GM21390 (cell line): ENCODE measurements at regions not wholly inside any gene's neighbourhood (a gene's known extent, or its start where the extent isn't known, plus 50 kb on each side); places are given as distances from the start of the nearest gene placed in this dataset.
"Not testable (repeated sequence)": the region's sequence is repeated elsewhere in the genome, so short reads cannot be mapped to it uniquely, and the experiment has no call there.

Experiments
- ATAC-seq: cut with Tn5 transposase; IDR thresholded peaks from one replicate; pipeline ENCODE4 v1.9.1; 2021; ENCODE audit not compliant: unreplicated experiment

DNA sequence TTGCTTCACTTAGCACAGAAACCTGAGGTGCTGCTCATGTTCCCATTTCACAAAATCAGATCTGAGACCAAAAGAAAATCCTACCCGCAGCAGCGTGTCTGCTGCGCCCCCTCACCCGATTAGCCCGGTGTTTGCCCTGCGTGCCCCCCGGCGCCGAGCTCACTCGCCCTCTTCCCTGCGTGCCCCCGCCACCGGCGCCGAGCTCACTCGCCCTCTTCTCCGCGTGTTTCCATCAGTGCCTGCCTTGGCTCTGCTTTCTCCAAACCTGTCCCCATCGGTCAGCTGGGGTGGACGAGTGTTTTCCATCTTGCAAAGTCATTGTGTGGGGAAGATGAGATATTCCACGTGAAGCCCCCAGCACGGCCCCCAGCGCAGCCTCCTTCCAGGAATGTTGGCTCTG lies 225.3 kb upstream of the PITRM1 start:
- no peak for ATAC-seq

DNA sequence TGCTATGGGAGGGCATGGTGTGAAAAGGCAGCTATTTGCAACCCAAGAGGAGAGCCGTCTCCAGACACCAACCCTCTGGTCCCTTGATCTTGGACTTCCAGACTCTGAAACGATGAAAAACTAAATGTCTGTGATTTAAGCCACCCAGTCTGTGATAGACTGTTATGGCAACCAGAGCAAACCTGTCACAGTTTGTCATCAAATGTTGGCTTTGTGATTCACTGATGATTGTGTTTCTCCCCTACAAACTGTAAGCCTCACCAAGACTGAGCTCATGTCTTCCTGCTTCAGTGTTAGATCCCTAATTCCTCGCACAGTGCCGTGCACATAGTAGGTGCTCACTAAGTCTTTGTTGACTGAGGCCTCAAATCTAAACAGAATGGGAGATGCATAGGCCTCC lies 224.6 kb upstream of the PITRM1 start:
- ATAC-seq = no peak

DNA sequence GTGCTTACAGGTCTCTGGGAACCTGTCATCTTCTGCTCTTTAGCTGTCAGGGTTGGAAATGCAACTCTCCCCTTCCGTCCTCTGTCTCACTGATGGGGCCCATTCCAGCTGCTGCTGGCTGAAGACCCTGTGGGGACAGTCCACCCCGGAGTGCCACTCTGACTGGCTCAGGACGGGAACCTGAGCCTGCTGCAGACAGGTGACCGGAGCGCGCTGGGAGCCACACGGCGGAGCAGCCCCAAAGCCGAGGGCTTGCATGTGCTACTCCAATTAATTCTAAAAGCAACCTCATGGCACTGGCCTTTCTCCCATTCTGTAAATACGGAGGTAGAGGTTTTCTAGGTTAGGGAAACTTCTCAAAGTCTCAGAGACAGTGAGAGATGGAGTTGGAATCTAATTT lies 223.5 kb upstream of the PITRM1 start:
- ATAC-seq = no peak

DNA sequence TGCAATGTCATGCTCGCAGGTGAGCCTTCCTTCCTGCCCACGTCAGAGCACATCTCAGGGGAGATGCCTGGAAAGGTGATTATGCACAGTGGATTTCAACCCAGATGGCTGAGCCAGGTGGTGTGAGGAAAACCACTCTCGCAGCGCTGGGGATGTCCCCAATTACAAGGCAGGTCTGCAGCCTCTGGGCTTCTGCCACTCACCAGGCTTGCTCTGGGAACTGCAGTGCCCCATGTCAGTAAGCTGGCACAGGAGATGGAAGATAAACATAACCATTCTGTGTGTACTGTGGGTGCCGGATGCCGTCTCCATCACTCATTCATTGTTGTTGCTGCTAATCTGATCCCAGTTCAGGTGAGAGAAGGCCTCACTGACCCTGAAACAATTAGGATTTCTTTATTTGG lies 222.9 kb upstream of the PITRM1 start:
- no peak for ATAC-seq

DNA sequence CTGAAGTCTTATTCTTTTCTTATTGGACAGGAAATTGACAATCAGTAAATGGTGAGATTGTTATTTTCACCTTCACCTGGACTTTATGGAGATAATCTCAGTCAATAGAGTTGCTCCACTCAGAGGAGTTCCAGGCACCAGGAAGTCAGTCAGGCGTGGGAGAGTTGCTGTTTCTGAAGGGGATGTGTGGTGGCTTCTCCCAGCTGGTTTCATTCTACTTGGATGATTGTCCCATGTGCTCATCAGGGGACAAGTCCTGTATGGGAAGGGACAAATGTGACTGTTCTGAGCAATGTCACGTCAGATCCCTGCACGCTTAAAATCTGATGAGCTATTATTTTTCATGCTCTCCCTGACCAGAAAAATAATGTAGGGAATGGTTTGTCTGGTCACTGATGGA lies 222.5 kb upstream of the PITRM1 start:
- ATAC-seq = no peak

DNA sequence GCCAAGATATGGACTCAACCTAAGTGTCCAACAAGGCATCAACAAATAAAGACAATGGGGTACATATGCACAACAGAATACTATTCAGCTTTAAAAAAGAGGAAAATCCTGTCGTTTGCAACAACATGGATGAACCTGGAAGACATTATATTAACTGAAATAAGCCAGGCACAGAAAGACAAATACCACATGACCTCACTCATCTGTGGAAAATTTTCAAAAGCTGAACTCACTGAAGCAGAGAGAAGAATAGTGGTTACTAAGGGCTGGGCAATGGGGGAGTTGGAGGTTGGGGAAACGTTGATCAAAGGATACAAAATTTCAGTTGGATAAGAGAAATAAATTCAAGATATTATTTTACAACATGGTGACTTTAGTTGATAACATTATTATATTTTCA lies 221.4 kb upstream of the PITRM1 start:
- no peak for ATAC-seq

DNA sequence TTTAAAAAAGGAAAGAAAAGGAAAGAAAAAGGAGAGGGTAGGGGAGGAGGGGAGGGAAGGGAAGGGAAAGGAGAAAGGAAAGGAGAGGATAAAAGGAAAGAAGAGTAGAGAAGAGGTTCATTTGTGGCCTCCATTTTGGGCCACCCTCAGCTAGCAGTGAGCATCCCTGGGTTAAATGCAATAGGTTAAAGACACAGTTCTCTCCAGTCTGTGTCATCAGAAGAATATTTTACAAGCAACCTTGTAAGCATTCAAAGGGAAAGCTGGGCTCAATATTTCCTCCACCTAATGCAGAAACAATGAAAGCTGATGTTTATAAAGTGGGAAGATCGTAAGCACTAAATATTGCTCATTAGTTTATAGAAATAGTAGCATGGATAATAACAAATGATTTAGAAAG lies 219.1 kb upstream of the PITRM1 start:
- ATAC-seq = no peak

DNA sequence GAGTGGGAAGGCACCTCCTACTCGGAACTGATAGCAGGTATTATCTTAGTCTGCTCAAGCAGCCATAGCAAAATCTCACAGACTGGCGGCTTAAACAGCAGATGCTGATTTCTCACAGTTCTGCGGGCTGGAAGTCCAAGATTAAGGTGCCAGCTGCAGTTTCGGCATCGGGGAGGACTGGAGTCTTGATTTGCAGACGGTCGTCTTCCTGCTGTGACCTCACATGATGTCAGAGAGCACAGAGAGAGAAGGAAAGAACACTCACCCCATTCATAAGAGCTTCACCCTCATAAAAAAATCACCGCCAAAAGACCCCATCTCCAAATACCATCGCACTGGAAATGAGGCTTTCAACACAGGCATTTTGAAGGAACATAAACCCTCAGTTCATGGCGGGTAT lies 216.5 kb upstream of the PITRM1 start:
- ATAC-seq = no peak

DNA sequence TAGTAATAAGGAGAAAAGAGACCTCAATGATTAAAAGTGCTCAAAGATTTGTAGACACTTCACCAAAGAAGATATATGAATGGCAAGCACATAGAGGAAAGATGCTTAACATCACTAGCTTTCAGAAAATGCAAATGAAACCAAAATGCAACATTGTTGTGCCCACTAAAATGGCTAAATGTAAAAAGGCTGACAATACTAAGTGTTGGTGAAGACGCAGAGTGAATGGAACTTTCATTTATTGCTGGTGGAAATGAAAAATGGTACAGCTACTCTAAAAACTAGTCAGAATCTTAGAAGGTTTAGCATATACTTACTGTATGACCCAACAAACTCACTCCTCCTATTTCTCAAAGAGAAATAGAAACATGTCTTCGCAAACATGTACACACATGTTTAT lies 212.9 kb upstream of the PITRM1 start:
- no peak for ATAC-seq

DNA sequence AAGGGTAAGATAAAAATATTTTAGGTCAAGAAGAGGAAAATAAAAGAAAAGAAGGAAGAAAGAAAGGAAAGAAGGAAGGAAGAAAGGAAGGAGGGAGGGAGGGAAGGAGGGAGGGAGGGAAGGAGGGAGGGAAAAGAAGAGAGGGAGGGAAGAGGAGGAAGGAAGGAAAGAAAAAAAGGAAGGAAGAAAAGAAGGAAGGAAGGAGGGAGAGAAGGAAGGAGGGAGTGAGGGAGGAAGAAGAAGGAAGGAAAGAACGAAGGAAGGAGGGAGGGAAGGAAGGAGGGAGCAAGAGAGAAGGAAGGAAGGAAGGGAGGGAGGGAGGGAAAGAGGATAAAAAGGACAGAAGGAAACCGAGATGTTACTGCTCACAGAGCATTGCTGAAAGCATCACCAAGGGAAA lies 209.5 kb upstream of the PITRM1 start:
- no peak for ATAC-seq

DNA sequence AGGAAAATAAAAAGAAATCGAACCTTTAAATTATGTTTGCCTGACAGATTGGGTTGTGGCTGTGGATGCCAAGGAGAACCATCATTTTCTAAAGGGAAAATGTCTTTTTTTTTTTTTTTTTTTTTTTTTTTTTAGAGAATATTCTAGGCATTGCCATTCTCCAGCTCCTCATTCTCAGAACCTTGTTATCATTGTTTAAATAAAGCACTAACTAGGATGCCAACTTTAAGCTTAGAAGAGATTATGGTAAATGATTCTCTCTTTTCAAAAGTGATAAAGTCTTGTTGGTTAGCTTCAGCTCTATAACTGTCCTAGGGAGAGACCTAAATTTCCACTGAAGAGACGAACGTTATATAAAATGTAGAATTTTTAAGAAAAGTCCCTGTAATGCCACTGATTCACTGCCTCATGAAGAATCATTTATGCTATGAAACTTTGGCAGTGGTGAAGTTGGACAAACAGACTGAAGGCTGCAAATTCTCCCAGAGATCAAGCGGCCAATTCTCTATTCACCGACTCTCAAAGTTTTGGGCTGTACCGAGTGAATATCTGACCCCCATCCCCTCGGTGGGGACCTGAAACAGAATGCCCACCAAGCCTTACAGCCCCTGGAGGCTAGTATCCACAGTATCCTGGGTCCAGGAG lies 207.9 kb upstream of the PITRM1 start:
- ATAC-seq = no peak

DNA sequence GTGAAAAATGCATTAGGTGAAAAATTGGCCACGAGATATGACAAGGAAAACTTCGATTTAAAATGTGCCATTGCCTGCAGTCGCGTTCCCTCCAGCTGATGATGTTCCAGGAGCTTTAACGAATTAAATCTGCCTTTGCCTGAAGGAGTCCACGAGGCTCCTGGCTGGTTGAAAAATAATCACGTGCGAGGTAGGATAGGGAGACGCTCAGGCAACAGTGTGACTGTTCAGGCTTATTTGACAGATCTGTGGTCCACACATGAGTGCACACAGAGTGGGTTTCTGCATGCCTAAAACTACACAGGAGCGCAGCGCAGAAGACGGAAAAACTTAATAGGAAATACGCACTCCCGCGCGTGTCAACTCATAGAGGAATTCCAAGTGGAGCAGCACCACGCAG lies 204.0 kb upstream of the PITRM1 start:
- ATAC-seq = no peak

DNA sequence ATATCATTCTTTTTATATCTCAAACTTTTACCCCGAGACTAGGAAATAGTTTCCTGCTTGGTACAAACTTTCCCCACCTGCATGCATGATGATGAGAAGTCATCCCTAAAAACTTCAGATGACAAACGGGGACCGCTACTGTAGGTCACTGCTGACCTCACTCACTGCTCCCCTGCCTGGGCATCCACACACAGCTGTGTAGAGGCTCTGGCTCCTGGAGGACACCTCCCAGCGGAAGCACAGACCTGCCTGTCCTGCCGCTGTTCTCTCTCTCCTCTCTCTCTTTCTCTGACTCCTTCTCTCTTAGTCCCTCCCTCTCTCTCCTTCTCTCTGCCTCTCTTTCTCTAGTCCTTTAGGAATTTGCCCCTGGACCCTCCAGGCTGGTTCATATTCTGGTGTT lies 202.9 kb upstream of the PITRM1 start:
- ATAC-seq = no peak

DNA sequence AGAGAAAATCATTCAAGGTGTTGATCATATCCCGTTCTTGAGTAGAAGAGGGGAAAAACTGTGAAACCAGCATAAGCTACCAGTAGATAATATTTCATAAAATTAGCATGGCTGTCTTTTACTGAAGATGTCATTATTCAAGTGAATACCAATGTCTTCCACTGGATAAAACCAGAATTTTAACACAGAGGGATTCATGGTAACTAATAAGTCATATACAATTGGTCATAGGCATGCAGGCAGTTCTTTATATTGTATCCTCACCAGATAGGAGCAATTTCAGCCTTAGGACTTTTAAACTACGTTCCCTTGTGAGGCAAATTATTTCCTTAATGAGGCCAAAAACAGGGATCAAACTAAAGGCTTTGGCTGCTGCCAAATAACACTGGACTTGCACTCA lies 202.3 kb upstream of the PITRM1 start:
- no peak for ATAC-seq

DNA sequence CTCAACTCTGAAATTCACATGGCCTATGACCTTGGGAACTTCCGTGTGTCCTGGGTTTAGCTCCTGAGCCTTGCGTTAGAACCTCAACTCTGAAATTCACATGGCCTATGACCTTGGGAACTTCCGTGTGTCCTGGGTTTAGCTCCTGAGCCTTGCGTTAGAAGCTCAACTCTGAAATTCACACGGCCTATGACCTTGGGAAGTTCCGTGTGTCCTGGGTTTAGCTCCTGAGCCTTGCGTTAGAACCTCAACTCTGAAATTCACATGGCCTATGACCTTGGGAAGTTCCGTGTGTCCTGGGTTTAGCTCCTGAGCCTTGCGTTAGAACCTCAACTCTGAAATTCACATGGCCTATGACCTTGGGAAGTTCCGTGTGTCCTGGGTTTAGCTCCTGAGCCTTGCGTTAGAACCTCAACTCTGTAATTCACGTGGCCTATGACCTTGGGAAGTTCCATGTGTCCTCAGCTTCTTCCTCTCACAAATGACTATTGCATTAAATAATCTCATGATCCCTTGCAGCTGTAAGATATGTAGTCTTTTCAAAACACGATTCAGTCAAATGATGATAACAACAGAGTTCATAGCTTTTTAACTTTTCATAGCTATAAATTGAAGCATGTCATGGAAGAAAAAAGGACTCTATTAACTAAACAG lies 200.9 kb upstream of the PITRM1 start:
- not testable (repeated sequence) for ATAC-seq

DNA sequence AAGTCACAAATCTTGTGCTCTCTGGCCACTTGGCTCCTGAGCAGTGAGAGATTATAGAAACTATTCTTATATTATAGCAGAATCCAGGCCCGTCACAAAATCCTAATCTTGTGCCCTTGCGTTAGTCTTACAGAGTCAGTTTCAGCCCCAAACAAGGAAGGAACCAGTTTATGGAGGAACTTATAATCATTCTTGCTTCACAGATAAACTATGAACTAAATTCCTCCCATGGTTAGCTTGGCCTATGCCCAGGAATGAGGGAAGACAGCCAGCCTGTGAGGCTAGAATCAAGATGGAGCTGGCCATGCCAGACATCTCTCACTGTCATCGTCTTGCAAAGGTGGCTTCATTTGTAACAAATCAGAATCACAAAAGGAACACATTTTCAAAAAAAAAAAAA lies 199.7 kb upstream of the PITRM1 start:
- ATAC-seq = no peak

DNA sequence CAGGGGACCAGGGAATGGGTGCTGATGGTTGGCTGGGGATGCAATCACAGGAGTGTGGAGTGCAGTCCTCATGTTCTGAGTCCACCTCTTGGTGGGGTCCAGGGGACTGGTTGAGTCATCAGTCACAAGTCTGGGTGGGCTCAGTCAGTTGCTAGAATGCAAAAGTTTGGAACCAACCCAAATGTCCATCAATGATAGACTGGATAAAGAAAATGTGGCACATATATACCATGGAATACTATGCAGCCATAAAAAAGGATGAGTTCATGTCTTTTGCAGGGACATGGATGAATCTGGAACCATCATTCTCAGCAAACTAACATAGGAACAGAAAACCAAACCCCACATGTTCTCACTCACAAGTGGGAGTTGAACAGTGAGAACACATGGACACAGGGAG lies 199.0 kb upstream of the PITRM1 start:
- ATAC-seq = not testable (repeated sequence)

DNA sequence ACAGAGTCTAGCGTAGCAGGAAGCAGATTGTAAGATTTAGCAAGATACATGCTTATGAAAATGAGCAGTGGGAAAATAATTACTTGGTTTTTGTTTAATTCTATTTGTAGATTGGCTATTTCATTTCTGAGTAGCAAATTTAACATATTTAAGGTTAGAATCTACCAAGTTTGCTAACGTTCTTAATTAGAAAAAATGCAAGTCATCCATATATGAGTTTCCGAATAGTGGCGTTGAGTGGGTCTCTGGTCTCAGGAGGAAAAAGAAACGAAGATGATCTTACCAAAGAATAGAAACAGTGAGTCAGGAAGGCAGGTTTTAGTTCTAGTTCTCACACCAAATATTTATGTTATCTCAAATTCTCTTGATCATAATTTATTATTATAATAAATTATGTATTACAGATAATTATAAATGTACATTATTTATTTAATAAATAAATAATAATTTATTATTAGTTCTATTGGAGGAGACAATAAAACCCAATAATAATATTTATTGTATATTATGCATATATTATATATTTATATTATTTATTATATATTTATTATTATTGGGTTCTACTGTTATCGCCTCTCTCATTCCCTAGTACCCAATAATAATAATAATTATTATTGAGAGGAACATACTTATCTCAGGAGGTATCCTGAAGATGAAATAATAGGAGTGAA lies 194.3 kb upstream of the PITRM1 start:
- ATAC-seq = no peak

DNA sequence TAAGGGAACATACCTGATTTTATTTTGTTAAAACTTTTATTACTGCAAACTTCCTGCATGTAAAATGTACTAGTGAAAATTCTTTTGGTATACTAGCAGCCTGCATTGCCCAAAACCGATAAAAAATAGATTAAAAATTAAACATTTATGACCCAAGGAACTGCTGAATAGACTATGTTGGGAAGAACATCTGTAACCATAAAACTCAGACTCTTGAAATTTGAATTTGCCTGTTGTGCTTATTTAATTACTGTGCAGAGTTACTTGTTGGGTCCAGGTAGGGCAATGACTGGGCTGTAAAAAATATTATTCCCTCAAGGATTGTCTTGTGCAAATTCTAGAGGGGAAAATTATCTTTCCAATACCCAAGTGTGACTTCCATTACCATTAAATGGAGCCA lies 193.5 kb upstream of the PITRM1 start:
- ATAC-seq = no peak

DNA sequence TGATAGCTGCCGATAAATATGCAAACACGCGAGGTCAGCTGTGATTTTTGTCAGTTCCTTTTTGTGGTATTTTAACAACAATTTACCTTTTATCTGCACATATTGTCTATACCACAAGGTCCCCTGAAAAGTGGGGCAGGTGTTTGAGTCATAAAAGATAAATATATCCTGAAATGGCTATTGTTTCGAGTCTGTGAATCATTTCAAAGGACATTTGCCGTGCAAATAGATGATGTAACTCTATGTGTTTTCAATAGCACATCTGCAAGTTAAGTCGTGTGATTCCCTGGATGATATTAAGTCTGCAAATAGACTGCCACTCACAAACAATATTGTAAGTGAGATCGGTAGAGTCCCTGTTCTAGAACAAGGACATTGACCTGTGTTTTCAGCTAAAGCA lies 193.0 kb upstream of the PITRM1 start:
- no peak for ATAC-seq

DNA sequence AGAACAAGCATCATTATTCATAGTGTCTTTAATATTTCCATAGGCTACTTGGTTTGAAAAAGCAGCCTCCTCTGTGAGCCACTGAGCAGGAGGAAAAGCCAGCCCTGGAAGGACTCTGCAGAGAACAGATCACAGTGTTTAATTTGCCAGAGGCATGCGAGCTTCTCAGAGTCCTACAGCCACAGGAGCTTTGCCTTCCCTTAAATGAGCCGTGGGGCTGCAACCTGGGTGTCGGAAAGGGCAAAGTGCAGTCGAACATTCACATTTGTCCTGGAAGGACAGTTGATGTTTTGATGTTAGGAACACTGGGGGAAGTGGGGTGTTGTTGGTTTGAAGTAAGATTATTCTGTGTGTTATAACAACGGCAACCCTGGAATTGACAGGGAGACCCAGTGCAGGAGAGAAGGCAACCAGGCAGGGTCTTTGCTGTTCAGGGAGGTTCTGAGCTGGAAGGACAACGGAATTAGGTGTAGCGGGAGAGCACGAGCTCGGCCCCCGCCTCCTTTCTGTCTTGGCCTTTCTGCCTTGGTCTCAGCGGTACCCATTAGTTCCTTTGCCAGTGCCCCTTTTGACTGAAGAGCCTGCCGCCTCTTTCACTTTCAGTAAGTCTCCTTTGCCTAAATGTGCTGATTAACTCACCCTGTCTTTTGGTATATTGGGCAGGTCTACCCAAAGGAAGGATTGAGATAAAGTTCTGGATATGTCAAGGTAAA lies 192.3 kb upstream of the PITRM1 start:
- ATAC-seq = no peak
